Erythroblast (primary cell): ENCODE measurements at regions not wholly inside any gene's neighbourhood (a gene's known extent, or its start where the extent isn't known, plus 50 kb on each side); places are given as distances from the start of the nearest gene placed in this dataset.

Experiments
- GATA1 ChIP-seq: IDR thresholded peaks from 2 replicates; pipeline ENCODE4 v1.6.1; 2011; ENCODE audit warnings: low read depth, mild to moderate bottlenecking, control low read depth, low read length, moderate library complexity
- POLR2A ChIP-seq: IDR thresholded peaks from 2 replicates; pipeline ENCODE4 v1.6.1; 2011; ENCODE audit warnings: mild to moderate bottlenecking, low read length

- no peak for TF ChIP-seq POLR2A
- TF ChIP-seq GATA1, result no peak
Observed at GRCh38 chr11:10925149-10925926, 67.5 kb upstream of the ZBED5 start.
